Smooth muscle cell (in vitro differentiated cells): ENCODE measurements at regions not wholly inside any gene's neighbourhood (a gene's known extent, or its start where the extent isn't known, plus 50 kb on each side); places are given as distances from the start of the nearest gene placed in this dataset.

ENCODE experiments used
- DNase-seq: peaks from one replicate; lab custom pipeline; 2025; ENCODE audit not compliant: unreplicated experiment; lab: John Stamatoyannopoulos, UW
- H2AFZ ChIP-seq: fragments of 200-600 bp; sonication (generic); 2 replicates; pipeline ENCODE4 v1.6.0; 2016; ENCODE audit warnings: antibody characterized with exemption, low read depth, mild to moderate bottlenecking
- H3F3A ChIP-seq: fragments of 200-600 bp; sonication (generic); 2 replicates; pipeline ENCODE4 v1.6.0; 2017; ENCODE audit warnings: antibody characterized with exemption, low read depth
- H3K27ac ChIP-seq: fragments of 200-600 bp; sonication (generic); 2 replicates; pipeline ENCODE4 v1.5.1; 2016; ENCODE audit warnings: low read depth, mild to moderate bottlenecking
- H3K27me3 ChIP-seq: fragments of 200-600 bp; sonication (generic); 2 replicates; pipeline ENCODE4 v1.6.1; 2016; ENCODE audit warnings: low read depth, mild to moderate bottlenecking
- H3K36me3 ChIP-seq: fragments of 200-600 bp; sonication (generic); 2 replicates; pipeline ENCODE4 v1.5.1; 2016; ENCODE audit warnings: low read depth
- H3K4me1 ChIP-seq: fragments of 200-600 bp; sonication (generic); 2 replicates; pipeline ENCODE4 v1.5.1; 2016; ENCODE audit warnings: low read depth
- H3K4me2 ChIP-seq: fragments of 200-600 bp; sonication (generic); 2 replicates; pipeline ENCODE4 v1.6.0; 2016; ENCODE audit warnings: mild to moderate bottlenecking
- H3K4me3 ChIP-seq: fragments of 200-600 bp; sonication (generic); 2 replicates; pipeline ENCODE4 v1.5.1; 2016; ENCODE audit warnings: mild to moderate bottlenecking
- H3K79me2 ChIP-seq: fragments of 200-600 bp; sonication (generic); 2 replicates; pipeline ENCODE4 v1.6.0; 2016; ENCODE audit warnings: low read depth, mild to moderate bottlenecking
- H3K9ac ChIP-seq: fragments of 200-600 bp; sonication (generic); 2 replicates; pipeline ENCODE4 v1.6.0; 2016; ENCODE audit warnings: low read depth
- H3K9me3 ChIP-seq: fragments of 200-600 bp; sonication (generic); replicated peaks from 2 replicates; pipeline ENCODE4 v1.5.1; 2016; ENCODE audit warnings: low read depth
- H4K20me1 ChIP-seq: fragments of 200-600 bp; sonication (generic); 2 replicates; pipeline ENCODE4 v1.6.0; 2016; ENCODE audit warnings: low read depth
- WGBS: methylation state at CpG from one replicate; pipeline ENCODE4 v1.1.7; 2016; ENCODE audit warnings: low lambda C conversion rate; 5-methylcytosine and 5-hydroxymethylcytosine counted together
- TF ChIP-seq, protein P1 (sequence below): fragments of 200-600 bp; sonication (generic); IDR thresholded peaks from 2 replicates; pipeline ENCODE4 v1.5.1; 2017; ENCODE audit warnings: borderline replicate concordance, mild to moderate bottlenecking, antibody characterized with exemption; ENCODE audit not compliant: insufficient read depth, poor library complexity, severe bottlenecking

DNA sequence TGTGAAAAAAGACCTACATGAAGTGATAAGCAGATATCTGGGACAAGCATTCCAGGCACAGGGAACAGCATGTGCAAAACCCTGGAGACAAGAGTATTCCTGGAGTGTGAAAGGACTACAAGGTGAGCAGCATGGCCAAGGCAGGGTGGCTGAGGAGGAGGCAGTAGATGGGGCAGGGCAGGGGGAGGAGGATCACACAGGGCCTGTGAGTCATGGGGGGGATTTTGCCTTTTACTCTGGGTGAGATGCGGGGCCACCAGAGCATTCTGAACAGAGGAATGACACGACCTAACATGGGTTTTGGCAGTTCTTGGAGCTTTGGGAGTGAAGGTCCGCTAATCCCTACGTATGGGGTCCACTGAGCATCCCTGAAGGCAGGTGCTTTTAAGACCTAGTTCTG, 69.8 kb upstream of the CCN6 start:
- Histone ChIP-seq H3K9ac (no peak overlapping the region), H3K4me2 (no peak overlapping the region), H3K4me1 (peaks cover 10% of the 10 kb centered on the region), H3F3A (peaks cover 17% of the 10 kb centered on the region), H3K27me3 (no peaks in the 10 kb centered on the region), H2AFZ (no peak overlapping the region), H4K20me1 (no peaks in the 10 kb centered on the region), H3K4me3 (no peak overlapping the region), H3K9me3 (no peaks in the 10 kb centered on the region), H3K36me3 (no peaks in the 10 kb centered on the region), H3K79me2 (no peaks in the 10 kb centered on the region), H3K27ac (peak overlapping the region; percentile 96)
- 89% methylated on average over 4 of the region's 4 CpGs for WGBS
- TF ChIP-seq, protein P1, sequence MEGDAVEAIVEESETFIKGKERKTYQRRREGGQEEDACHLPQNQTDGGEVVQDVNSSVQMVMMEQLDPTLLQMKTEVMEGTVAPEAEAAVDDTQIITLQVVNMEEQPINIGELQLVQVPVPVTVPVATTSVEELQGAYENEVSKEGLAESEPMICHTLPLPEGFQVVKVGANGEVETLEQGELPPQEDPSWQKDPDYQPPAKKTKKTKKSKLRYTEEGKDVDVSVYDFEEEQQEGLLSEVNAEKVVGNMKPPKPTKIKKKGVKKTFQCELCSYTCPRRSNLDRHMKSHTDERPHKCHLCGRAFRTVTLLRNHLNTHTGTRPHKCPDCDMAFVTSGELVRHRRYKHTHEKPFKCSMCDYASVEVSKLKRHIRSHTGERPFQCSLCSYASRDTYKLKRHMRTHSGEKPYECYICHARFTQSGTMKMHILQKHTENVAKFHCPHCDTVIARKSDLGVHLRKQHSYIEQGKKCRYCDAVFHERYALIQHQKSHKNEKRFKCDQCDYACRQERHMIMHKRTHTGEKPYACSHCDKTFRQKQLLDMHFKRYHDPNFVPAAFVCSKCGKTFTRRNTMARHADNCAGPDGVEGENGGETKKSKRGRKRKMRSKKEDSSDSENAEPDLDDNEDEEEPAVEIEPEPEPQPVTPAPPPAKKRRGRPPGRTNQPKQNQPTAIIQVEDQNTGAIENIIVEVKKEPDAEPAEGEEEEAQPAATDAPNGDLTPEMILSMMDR: no peak
- no peak for DNase-seq

DNA sequence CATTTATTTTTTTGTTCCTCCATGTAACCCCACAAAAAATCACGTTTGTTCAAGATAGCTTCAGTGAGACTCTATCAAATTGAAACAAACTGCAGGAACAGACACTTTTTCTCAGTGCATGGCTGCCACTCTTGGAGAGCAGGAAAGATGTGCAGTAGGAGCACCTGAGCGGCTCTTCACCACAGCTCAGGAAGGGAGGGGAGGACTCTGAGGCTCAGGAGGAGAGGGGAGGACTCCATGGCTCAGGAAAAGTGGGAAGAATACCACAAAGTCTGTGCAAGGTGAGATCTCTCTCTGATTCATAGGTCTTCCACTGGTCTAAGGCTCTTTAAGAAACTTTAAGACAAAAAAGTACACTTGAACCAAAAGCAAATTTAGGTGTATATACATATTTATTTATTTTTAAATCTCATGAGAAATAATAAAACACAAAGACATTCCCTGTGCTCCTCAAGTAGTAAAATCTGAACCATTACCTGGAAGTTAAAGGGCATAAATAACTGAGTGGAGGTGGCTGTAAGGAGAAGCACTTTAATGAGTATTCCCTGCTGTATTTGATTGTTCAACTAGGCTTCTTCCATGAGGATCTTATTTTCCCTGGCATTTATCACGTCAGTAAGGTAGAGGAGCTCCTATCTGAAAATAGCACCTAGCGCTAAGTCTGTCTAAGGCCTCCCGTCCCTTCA, 69.2 kb upstream of the CCN6 start:
- peak overlapping the region; percentile 30 for H3K9ac ChIP-seq

DNA sequence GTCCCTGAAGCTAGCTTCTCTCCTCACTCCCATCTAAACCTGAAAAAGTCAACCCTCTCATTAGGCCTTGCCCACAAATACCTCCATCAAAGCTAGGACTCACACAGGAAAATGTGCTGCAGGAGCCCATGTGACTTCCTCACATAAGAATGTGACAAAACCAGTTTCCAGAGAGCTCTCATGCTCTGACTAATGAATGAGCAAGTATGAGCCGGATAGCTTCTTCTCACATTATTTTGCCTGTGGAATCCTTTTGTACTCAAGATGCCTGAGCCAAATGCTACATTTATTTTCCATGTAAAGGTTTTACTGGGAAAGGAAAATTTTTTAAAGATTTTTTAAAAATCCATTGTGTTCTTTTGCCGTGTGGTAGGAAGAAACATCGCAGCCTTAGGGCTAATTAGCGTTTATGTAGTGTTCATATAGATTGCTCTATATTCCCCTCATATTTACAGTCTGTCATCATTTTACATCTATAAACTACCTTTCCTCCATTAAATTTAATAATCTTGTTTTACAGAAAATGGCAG, 68.6 kb upstream of the CCN6 start:
- 52% methylated on average over 4 of the region's 4 CpGs for WGBS
- peak overlapping the region; percentile 76 for H3K9ac ChIP-seq
- H3K4me2 ChIP-seq: peak overlapping the region; percentile 52
- H4K20me1 ChIP-seq: no peaks in the 10 kb centered on the region
- TF ChIP-seq, protein P1: no peak
- peaks cover 17% of the 10 kb centered on the region for H3F3A ChIP-seq
- H3K4me1 ChIP-seq: peaks cover 10% of the 10 kb centered on the region
- no peak overlapping the region for H2AFZ ChIP-seq
- H3K27ac ChIP-seq: peak overlapping the region; percentile 96
- H3K9me3 ChIP-seq: no peaks in the 10 kb centered on the region
- no peaks in the 10 kb centered on the region for H3K27me3 ChIP-seq
- no peak for DNase-seq
- H3K79me2 ChIP-seq: no peaks in the 10 kb centered on the region
- no peaks in the 10 kb centered on the region for H3K36me3 ChIP-seq
- no peak overlapping the region for H3K4me3 ChIP-seq

More for the DNA sequence above, 69.2 kb upstream of the CCN6 start:
- Histone ChIP-seq H4K20me1 (no peaks in the 10 kb centered on the region), H3K4me3 (no peak overlapping the region), H3K79me2 (no peaks in the 10 kb centered on the region), H3K36me3 (no peaks in the 10 kb centered on the region), H3K9me3 (no peaks in the 10 kb centered on the region), H2AFZ (no peak overlapping the region), H3K4me1 (peaks cover 10% of the 10 kb centered on the region), H3K4me2 (peak overlapping the region; percentile 52), H3K27me3 (no peaks in the 10 kb centered on the region), H3K27ac (peak overlapping the region; percentile 96), H3F3A (peaks cover 17% of the 10 kb centered on the region)
- DNase-seq: no peak
- 67% methylated on average over 5 of the region's 5 CpGs for WGBS
- TF ChIP-seq, protein P1: no peak

DNA sequence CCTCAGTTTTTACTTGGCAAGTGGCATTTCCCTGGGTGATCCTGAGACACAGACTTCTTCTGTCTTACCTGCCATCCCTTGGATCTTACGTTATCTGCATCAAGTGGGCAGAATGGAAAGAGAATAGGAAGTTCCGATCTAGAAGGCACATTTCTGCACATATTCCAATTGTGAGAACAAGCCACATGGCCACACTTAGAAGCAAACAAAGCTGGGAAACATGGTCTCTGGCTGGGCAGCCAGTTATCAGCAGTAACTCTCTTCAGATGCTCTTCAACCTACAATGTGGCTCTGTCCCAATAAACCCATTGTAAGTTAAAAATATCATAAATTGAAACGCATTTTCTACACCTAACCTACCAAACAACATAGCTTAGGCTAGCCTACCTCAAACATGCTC, 67.3 kb upstream of the CCN6 start:
- H4K20me1 ChIP-seq: no peaks in the 10 kb centered on the region
- H3K9me3 ChIP-seq: no peaks in the 10 kb centered on the region
- no peaks in the 10 kb centered on the region for H3K36me3 ChIP-seq
- peak overlapping the region; percentile 67 for H3K9ac ChIP-seq
- TF ChIP-seq, protein P1: no peak
- no peak overlapping the region for H3K4me2 ChIP-seq
- H3F3A ChIP-seq: peaks cover 17% of the 10 kb centered on the region
- DNase-seq: no peak
- WGBS: 97% methylated on average over 3 of the region's 3 CpGs
- no peak overlapping the region for H2AFZ ChIP-seq
- peaks cover 10% of the 10 kb centered on the region for H3K4me1 ChIP-seq
- peak overlapping the region; percentile 96 for H3K27ac ChIP-seq
- H3K27me3 ChIP-seq: no peaks in the 10 kb centered on the region
- H3K4me3 ChIP-seq: no peak overlapping the region
- no peaks in the 10 kb centered on the region for H3K79me2 ChIP-seq
